ENCODE measurements at regions not wholly inside any gene's neighbourhood (a gene's known extent, or its start where the extent isn't known, plus 50 kb on each side); places are given as distances from the start of the nearest gene placed in this dataset.

DNA sequence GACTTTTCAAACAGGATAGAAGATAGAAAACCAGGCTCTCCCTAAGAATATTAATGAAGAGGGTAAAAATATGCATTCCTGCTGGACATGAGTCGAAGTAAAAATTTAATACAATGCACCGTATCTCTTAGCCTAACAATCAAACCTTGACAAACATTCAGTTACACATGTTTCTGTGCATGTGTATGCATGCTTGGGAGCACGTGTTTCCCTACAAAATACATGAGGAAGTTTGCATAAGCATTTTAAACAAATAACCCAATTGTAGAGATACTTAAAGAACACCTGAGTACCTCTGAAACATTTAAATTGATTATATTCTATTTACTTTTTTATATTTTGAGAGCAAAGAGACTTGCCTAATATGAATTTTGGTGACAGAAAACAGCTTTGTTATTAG, 1763.7 kb upstream of the SEL1L start:
- TF ChIP-seq CTCF (IDR thresholded peaks at IDR 0.05) (no peak), SIN3A (IDR thresholded peaks at IDR 0.05; ENCODE audit: borderline replicate concordance, insufficient read depth, low read depth, low read length) (no peak), POLR2AphosphoS5 (IDR thresholded peaks at IDR 0.05; ENCODE audit: low read depth, low read length) (no peak)
- TF ChIP-seq, protein P1, sequence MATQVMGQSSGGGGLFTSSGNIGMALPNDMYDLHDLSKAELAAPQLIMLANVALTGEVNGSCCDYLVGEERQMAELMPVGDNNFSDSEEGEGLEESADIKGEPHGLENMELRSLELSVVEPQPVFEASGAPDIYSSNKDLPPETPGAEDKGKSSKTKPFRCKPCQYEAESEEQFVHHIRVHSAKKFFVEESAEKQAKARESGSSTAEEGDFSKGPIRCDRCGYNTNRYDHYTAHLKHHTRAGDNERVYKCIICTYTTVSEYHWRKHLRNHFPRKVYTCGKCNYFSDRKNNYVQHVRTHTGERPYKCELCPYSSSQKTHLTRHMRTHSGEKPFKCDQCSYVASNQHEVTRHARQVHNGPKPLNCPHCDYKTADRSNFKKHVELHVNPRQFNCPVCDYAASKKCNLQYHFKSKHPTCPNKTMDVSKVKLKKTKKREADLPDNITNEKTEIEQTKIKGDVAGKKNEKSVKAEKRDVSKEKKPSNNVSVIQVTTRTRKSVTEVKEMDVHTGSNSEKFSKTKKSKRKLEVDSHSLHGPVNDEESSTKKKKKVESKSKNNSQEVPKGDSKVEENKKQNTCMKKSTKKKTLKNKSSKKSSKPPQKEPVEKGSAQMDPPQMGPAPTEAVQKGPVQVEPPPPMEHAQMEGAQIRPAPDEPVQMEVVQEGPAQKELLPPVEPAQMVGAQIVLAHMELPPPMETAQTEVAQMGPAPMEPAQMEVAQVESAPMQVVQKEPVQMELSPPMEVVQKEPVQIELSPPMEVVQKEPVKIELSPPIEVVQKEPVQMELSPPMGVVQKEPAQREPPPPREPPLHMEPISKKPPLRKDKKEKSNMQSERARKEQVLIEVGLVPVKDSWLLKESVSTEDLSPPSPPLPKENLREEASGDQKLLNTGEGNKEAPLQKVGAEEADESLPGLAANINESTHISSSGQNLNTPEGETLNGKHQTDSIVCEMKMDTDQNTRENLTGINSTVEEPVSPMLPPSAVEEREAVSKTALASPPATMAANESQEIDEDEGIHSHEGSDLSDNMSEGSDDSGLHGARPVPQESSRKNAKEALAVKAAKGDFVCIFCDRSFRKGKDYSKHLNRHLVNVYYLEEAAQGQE (IDR thresholded peaks at IDR 0.05; ENCODE audit: insufficient read depth in 1 of 2, low read depth in 2 of 2, low read length in 1 of 2): no peak
